Left lung (tissue), 4 donors: ENCODE measurements at regions not wholly inside any gene's neighbourhood (a gene's known extent, or its start where the extent isn't known, plus 50 kb on each side); places are given as distances from the start of the nearest gene placed in this dataset.

ENCODE experiments used
- ATAC-seq: fragments of 200-7000 bp; cut with Tn5 transposase; one replicate; pipeline ENCODE4 v1.9.1; 2020; ENCODE audit warnings: moderate library complexity
- DNase-seq, 4 donors: peaks; one replicate each; pipeline ENCODE4 v3.0.0-alpha.2; 2013 to 2020
- H3K27ac ChIP-seq, 2 donors: fragments of 200-600 bp; sonication (generic) in 1 of 2; one replicate each; pipeline versions ENCODE4 v1.5.0 to v1.8.0; 2020 to 2021
- H3K27me3 ChIP-seq, 2 donors: fragments of 200-600 bp; sonication (generic) in 1 of 2; one replicate each; pipeline versions ENCODE4 v1.5.0 to v1.8.0; 2020 to 2021
- H3K36me3 ChIP-seq, 2 donors: fragments of 200-600 bp; sonication (generic) in 1 of 2; one replicate each; pipeline versions ENCODE4 v1.5.0 to v1.8.0; 2020 to 2021
- H3K4me1 ChIP-seq, 2 donors: fragments of 200-600 bp; one replicate each; pipeline ENCODE4 v1.8.0; 2021
- H3K4me3 ChIP-seq, 2 donors: fragments of 200-600 bp; sonication (generic) in 1 of 2; one replicate each; pipeline versions ENCODE4 v1.5.0 to v1.8.0; 2020 to 2021; ENCODE audit warnings: mild to moderate bottlenecking in 1 of 2
- H3K9me3 ChIP-seq, 2 donors: fragments of 200-600 bp; sonication (generic) in 1 of 2; one replicate each; pipeline versions ENCODE4 v1.5.0 to v1.8.0; 2020 to 2021
- intact Hi-C, 2 donors: fragments of 100-400 bp; cut with DNase I; formaldehyde crosslinking; loops; one replicate each; pipeline versions ENCODE4 v1.11.2 to v1.14.2; 2022
- TF ChIP-seq, protein P1 (sequence below), 2 donors: fragments of 200-600 bp; sonication (generic) in 1 of 2; IDR thresholded peaks; one replicate each; pipeline versions ENCODE4 v1.5.0 to v1.8.0; 2021; ENCODE audit warnings: antibody characterized with exemption in 2 of 2
- donor health status: DM: no; HTN: yes; CAD: no.
- donor health status: DM: no; HTN: no; CAD: no.

DNA sequence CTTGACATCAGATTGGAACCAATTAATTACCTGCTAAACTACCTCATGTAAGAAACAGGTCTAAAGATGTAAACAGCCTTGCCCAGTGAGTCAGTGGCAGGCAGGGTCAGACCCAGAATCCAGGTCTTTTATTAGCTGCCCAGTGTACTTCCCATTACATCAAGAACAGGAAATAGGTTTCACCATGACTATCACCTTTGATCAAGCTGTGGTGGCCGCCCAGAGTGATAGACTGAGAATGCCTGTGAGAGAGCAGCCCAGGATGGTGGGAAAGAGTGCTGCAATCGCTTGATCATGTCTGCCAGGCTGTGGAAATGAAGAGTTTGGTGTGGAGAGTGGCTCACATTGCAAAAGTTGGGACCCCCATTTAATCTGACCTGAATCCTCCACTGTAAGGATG lies 61.3 kb upstream of the PIAS1 start:
- Histone ChIP-seq H3K4me3 (no peak overlapping the region), H3K9me3 (no peaks in the 10 kb centered on the region), H3K27ac (no peak overlapping the region), H3K36me3 (no peaks in the 10 kb centered on the region), H3K27me3 (no peaks in the 10 kb centered on the region), H3K4me1 (no peaks in the 10 kb centered on the region)
- ATAC-seq (no peak), DNase-seq (no peak)
- intact Hi-C loops: no loop called here
- TF ChIP-seq, protein P1, sequence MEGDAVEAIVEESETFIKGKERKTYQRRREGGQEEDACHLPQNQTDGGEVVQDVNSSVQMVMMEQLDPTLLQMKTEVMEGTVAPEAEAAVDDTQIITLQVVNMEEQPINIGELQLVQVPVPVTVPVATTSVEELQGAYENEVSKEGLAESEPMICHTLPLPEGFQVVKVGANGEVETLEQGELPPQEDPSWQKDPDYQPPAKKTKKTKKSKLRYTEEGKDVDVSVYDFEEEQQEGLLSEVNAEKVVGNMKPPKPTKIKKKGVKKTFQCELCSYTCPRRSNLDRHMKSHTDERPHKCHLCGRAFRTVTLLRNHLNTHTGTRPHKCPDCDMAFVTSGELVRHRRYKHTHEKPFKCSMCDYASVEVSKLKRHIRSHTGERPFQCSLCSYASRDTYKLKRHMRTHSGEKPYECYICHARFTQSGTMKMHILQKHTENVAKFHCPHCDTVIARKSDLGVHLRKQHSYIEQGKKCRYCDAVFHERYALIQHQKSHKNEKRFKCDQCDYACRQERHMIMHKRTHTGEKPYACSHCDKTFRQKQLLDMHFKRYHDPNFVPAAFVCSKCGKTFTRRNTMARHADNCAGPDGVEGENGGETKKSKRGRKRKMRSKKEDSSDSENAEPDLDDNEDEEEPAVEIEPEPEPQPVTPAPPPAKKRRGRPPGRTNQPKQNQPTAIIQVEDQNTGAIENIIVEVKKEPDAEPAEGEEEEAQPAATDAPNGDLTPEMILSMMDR (IDR thresholded peaks at IDR 0.05): no peak

GRCh38 chr15:67997996-67998395 lies 56.1 kb upstream of the PIAS1 start:
- intact Hi-C loops: no loop called here
- TF ChIP-seq, protein P1 (IDR thresholded peaks at IDR 0.05): no peak

DNA sequence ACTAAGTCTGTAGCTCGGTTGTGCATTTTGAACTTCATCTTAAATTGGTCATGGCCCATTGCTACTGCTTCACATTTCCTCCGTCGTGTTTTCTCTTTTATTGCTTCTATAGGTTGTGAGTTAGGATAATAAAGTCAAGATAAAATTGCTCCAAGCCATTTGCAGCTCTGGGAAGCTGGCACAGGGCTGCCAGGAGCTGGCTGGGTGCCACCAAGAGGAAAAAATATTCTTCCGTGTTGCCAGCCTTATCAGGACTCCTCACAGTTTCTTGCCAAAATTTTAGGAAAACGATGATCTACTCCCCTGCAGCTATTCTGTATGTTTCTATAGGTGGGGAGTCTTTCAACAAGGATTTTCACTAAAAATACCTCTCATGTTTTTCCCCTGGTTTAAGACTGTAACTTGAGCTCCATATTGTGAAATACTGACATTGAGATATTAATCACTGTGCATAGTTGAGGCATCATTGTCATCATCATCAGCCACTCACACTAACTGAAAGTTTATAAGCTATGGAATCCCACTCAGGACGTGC lies 55.4 kb upstream of the PIAS1 start:
- Histone ChIP-seq H3K4me1 (no peaks in the 10 kb centered on the region), H3K9me3 (no peaks in the 10 kb centered on the region), H3K36me3 (no peaks in the 10 kb centered on the region), H3K27ac (no peak overlapping the region), H3K27me3 (no peaks in the 10 kb centered on the region), H3K4me3 (no peak overlapping the region)
- TF ChIP-seq, protein P1 (IDR thresholded peaks at IDR 0.05): no peak
- ATAC-seq (no peak), DNase-seq (no peak)
- intact Hi-C loops: no loop called here

More at GRCh38 chr15:67997996-67998395, 56.1 kb upstream of the PIAS1 start:
- Histone ChIP-seq H3K36me3 (no peaks in the 10 kb centered on the region), H3K27me3 (no peaks in the 10 kb centered on the region), H3K9me3 (no peaks in the 10 kb centered on the region), H3K4me3 (no peak overlapping the region), H3K4me1 (no peaks in the 10 kb centered on the region), H3K27ac (no peak overlapping the region)
- DNase-seq (no peak), ATAC-seq (no peak)

GRCh38 chr15:67999320-68000100 lies 54.6 kb upstream of the PIAS1 start:
- no peak overlapping the region for H3K27ac ChIP-seq
- TF ChIP-seq, protein P1 (IDR thresholded peaks at IDR 0.05): no peak
- no peak for ATAC-seq
- no peaks in the 10 kb centered on the region for H3K9me3 ChIP-seq
- H3K36me3 ChIP-seq: no peaks in the 10 kb centered on the region
- intact Hi-C loops: no loop called here
- H3K4me3 ChIP-seq: no peak overlapping the region
- no peak for DNase-seq
- H3K4me1 ChIP-seq: no peaks in the 10 kb centered on the region
- no peaks in the 10 kb centered on the region for H3K27me3 ChIP-seq

GRCh38 chr15:68000754-68001153 lies 53.4 kb upstream of the PIAS1 start:
- Histone ChIP-seq H3K4me1 (peaks cover 0 to 2% of the 10 kb centered on the region in 2 donors), H3K4me3 (no peak overlapping the region), H3K27me3 (no peaks in the 10 kb centered on the region), H3K27ac (no peak overlapping the region), H3K9me3 (no peaks in the 10 kb centered on the region), H3K36me3 (no peaks in the 10 kb centered on the region)
- intact Hi-C loops: no loop called here
- TF ChIP-seq, protein P1 (IDR thresholded peaks at IDR 0.05): no peak
- ATAC-seq (no peak), DNase-seq (no peak)
